ENCODE measurements at regions not wholly inside any gene's neighbourhood (a gene's known extent, or its start where the extent isn't known, plus 50 kb on each side); places are given as distances from the start of the nearest gene placed in this dataset.
"Not testable (repeated sequence)": the region's sequence is repeated elsewhere in the genome, so short reads cannot be mapped to it uniquely, and the experiment has no call there.

DNA sequence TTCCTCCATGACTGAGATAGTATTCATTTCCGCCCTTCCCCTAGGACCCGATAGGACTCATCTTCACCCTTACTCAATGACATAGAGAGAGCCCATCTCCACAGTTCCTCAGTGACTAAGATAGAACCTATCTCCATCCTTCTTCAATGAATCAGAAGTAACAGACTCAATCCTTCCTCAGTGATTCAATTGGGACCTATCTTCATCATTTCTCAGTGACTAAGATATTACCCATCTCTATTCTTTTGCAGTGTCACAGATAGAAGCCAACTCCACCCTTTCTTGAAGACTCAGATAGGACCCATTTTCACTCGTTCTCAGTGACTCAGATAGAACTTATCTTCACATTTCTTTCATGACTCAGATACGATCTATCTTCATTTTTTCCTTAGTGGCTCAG lies 164.6 kb downstream of the FBXO4 start:
- Mint-ChIP-seq H3K9me3 (peaks cover 18% of the 10 kb centered on the region), H3K27ac (no peak overlapping the region), H3K4me1 (no peaks in the 10 kb centered on the region), H3K36me3 (no peaks in the 10 kb centered on the region), H3K4me3 (no peak overlapping the region), H3K27me3 (ENCODE audit: low read depth) (no peaks in the 10 kb centered on the region)
- DNase-seq (ENCODE audit: low spot score in 2 of 2, unreplicated experiment in 2 of 2), result no peak
- TF ChIP-seq, protein P1, sequence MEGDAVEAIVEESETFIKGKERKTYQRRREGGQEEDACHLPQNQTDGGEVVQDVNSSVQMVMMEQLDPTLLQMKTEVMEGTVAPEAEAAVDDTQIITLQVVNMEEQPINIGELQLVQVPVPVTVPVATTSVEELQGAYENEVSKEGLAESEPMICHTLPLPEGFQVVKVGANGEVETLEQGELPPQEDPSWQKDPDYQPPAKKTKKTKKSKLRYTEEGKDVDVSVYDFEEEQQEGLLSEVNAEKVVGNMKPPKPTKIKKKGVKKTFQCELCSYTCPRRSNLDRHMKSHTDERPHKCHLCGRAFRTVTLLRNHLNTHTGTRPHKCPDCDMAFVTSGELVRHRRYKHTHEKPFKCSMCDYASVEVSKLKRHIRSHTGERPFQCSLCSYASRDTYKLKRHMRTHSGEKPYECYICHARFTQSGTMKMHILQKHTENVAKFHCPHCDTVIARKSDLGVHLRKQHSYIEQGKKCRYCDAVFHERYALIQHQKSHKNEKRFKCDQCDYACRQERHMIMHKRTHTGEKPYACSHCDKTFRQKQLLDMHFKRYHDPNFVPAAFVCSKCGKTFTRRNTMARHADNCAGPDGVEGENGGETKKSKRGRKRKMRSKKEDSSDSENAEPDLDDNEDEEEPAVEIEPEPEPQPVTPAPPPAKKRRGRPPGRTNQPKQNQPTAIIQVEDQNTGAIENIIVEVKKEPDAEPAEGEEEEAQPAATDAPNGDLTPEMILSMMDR (IDR thresholded peaks at IDR 0.05; ENCODE audit: unreplicated experiment), result no peak

DNA sequence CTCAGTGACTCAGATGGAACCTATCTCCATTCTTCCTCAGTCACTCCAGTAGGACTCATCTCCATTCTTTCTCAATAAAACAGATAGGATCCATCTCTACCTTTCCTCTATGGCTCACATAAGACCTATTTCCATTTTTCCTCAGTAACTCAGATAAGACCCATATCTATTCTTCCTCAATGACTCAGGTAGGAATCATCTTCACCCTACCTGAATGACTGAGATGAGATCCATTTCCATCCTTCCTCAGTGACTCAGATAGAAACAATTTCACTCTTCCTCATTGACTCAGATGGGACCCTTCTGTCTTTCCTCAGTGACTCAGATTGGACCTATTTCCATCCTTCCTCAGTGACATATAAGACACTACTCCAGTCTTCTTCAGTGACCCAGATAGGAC lies 165.1 kb downstream of the FBXO4 start:
- Mint-ChIP-seq H3K4me1 (no peaks in the 10 kb centered on the region), H3K27me3 (ENCODE audit: low read depth) (no peaks in the 10 kb centered on the region), H3K9me3 (peaks cover 22% of the 10 kb centered on the region), H3K27ac (no peak overlapping the region), H3K36me3 (no peaks in the 10 kb centered on the region), H3K4me3 (no peak overlapping the region)
- DNase-seq (ENCODE audit: low spot score in 2 of 2, unreplicated experiment in 2 of 2), result no peak
- TF ChIP-seq, protein P1 (IDR thresholded peaks at IDR 0.05; ENCODE audit: unreplicated experiment), result no peak

DNA sequence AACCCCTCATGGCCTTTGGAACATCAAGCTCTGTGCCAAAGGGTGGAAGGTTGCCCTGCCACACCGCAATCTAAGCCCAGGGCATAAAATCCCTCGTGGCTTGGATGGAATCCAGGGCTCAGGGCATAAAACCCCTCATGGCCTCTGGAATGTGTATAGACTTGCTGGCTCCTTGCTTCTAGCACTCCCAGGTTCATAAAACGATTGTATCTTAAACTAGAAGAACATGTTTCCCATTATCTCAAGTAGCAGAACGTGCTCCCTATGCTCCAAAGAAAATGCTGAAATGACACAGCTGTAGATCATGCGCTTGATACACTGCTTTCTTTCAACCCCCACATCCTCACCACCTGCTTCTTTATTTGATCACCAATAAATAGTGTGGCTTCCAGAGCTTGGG lies 174.8 kb downstream of the FBXO4 start:
- peaks cover 77% of the 10 kb centered on the region for H3K9me3 Mint-ChIP-seq
- not testable (repeated sequence) for H3K27me3 Mint-ChIP-seq (ENCODE audit: low read depth); H3K36me3 Mint-ChIP-seq; DNase-seq (ENCODE audit: low spot score in 2 of 2, unreplicated experiment in 2 of 2); H3K4me1 Mint-ChIP-seq; H3K4me3 Mint-ChIP-seq; H3K27ac Mint-ChIP-seq

DNA sequence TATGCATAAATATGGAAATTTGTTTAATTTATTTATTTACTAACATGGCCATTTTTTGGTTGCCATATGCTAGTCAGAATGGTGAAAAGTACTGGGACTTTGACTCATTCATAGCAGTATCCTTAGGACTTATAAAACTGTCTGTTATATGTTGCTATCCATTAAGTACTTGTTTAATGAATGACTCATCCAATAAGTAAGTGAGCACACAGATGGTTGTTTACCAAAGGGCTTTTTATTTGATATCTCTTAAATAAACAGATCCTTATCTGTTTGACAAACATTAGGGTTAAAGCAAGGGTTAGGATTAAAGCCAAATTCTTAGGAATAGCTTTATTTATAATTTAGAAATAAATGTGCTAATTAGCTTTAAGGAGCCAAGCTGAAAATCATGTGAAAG lies 183.4 kb downstream of the FBXO4 start:
- no peak for DNase-seq (ENCODE audit: low spot score in 2 of 2, unreplicated experiment in 2 of 2)
- Mint-ChIP-seq H3K27me3 (ENCODE audit: low read depth) (no peaks in the 10 kb centered on the region), H3K27ac (no peak overlapping the region), H3K4me1 (no peaks in the 10 kb centered on the region), H3K4me3 (no peak overlapping the region), H3K36me3 (peaks cover 2% of the 10 kb centered on the region), H3K9me3 (peaks cover 65% of the 10 kb centered on the region)
- TF ChIP-seq, protein P1 (IDR thresholded peaks at IDR 0.05; ENCODE audit: unreplicated experiment), result no peak

DNA sequence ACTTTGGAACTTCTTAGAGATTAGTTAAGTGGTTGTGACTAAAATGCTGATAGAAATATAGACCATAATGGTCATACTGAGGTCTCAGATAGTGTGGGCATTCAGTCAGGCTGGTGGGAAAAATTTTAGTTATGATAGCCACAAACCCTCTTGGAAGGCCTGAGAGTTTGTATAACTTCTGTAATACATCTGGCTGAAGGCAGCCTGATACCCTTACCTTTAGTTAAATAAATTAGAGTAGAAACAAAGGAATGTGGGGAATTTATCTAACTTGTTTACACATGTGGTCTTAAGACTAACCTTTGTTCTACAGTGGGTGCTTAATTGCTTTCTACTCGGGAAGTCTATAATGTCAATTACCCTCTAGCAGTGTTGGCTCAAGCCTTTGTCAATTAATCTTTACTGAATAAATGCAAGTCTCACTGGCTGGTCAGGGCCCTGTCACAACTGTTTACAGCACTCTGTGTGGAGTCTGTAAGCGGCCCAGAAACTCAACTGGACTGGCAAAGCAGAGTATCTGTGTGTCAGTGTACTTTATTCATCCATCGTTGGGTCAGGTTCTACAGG lies 184.0 kb downstream of the FBXO4 start:
- H3K4me1 Mint-ChIP-seq, result no peaks in the 10 kb centered on the region
- H3K9me3 Mint-ChIP-seq, result peaks cover 62% of the 10 kb centered on the region
- no peak for DNase-seq (ENCODE audit: low spot score in 2 of 2, unreplicated experiment in 2 of 2)
- H3K27ac Mint-ChIP-seq, result no peak overlapping the region
- TF ChIP-seq, protein P1 (IDR thresholded peaks at IDR 0.05; ENCODE audit: unreplicated experiment), result no peak
- H3K4me3 Mint-ChIP-seq, result no peak overlapping the region
- peaks cover 2% of the 10 kb centered on the region for H3K36me3 Mint-ChIP-seq
- no peaks in the 10 kb centered on the region for H3K27me3 Mint-ChIP-seq (ENCODE audit: low read depth)

DNA sequence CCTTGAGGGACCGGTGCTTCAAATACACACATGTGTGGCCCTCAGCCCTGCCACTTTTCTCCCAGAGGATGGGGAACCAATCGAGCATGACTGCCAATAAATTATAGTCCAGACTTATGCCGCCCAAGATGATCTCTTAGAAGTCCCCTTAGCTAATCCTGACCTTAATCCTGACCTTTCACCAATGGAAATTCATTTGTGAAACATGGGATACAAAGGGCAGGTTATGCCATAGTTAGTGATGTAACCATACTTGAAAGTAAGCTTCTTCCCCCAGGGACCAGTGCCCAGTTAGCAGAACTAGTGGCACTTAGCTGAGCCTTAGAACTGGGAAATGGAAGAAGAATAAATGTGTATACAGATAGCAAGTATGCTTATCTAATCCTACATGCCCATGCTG lies 190.6 kb downstream of the FBXO4 start:
- not testable (repeated sequence) for H3K27me3 Mint-ChIP-seq (ENCODE audit: low read depth); H3K36me3 Mint-ChIP-seq; H3K27ac Mint-ChIP-seq; H3K4me1 Mint-ChIP-seq; H3K4me3 Mint-ChIP-seq; DNase-seq (ENCODE audit: low spot score in 2 of 2, unreplicated experiment in 2 of 2)
- H3K9me3 Mint-ChIP-seq, result peaks cover 33% of the 10 kb centered on the region

DNA sequence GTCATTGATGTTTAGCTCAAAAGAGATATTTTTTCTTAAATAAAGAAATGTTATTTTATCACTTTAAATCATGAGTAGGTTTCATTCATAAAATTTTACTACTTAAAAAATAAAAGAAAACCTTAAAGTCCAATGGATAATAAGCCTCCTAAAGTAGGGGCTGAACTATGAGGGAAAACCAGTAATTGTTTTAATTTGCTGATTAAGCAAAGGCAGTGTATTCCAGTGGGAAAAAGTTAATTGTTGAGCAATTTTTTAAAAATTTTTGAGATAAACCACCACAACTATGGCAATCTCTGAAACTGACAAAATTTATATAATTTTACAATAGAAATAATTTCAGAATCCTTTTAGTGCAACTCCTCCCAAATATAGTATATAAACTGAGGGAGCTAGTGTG lies 195.0 kb downstream of the FBXO4 start:
- no peak for DNase-seq (ENCODE audit: low spot score in 2 of 2, unreplicated experiment in 2 of 2)
- H3K36me3 Mint-ChIP-seq, result no peaks in the 10 kb centered on the region
- H3K9me3 Mint-ChIP-seq, result peaks cover 28% of the 10 kb centered on the region
- no peaks in the 10 kb centered on the region for H3K4me1 Mint-ChIP-seq
- H3K4me3 Mint-ChIP-seq, result no peak overlapping the region
- no peak overlapping the region for H3K27ac Mint-ChIP-seq
- no peaks in the 10 kb centered on the region for H3K27me3 Mint-ChIP-seq (ENCODE audit: low read depth)
- TF ChIP-seq, protein P1 (IDR thresholded peaks at IDR 0.05; ENCODE audit: unreplicated experiment), result no peak

Data from mesothelial cell of epicardium (in vitro differentiated cells).